ENCODE measurements at regions not wholly inside any gene's neighbourhood (a gene's known extent, or its start where the extent isn't known, plus 50 kb on each side); places are given as distances from the start of the nearest gene placed in this dataset.
A peak's percentile ranks its signal among the peaks of the same experiment; 100 is the strongest.

DNA sequence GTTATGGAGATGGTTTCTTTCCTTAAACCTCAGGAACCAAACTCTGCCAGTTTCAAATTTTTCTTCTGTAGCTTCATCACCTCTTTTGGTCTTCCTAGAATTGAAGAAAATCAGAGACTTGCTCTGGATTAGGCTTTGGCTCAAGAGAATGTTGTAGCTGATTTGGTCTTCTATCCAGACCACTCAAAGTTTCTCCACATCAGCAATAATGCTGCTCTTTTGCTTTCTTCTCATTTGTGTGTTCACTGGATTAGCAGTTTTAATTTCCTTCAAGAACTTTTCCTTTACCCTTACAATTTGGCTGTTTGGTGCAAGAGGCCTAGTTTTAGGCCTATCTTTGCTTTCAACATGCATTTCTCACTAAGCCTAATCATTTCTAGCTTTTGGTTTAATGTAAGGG is 78.1 kb upstream of the PLCB4 start:
- H3K36me3 ChIP-seq (ENCODE audit: control insufficient read depth, insufficient read depth, low read length) = no peaks in the 10 kb centered on the region
- no peak overlapping the region for H3K4me3 ChIP-seq
- DNase-seq (ENCODE audit: extremely low read depth in 1 of 4, low spot score in 3 of 4) (no peak), FAIRE-seq (no peak), ATAC-seq (no peak)
- TF ChIP-seq ELF4 (CRISPR knock-in tag; IDR thresholded peaks at IDR 0.05) (no peak), POLR2B (IDR thresholded peaks at IDR 0.05; ENCODE audit: low read depth, partially characterized antibody) (no peak)
- intact Hi-C loops (cut with micrococcal nuclease) = no loop called here
- H3K79me2 ChIP-seq (ENCODE audit: control insufficient read depth, insufficient read depth, low read length) = no peaks in the 10 kb centered on the region
- ChIA-PET CTCF (ENCODE audit: low intra/inter-chr PET ratio) (no interaction called here), POLR2A (no interaction called here)
- H4K20me1 ChIP-seq (replicated peaks; ENCODE audit: control insufficient read depth, insufficient read depth, low read length) = no peaks in the 10 kb centered on the region
- in situ Hi-C loops (cut with MboI) = no loop called here
- H3K9me3 ChIP-seq (replicated peaks; ENCODE audit: control insufficient read depth, insufficient read depth, low read depth, low read length) = no peaks in the 10 kb centered on the region
- H3K4me2 ChIP-seq (ENCODE audit: insufficient read depth, low read length) = no peak overlapping the region
- H3K9me1 ChIP-seq (ENCODE audit: control insufficient read depth, insufficient read depth, low read length) = no peaks in the 10 kb centered on the region
- no peaks in the 10 kb centered on the region for H3K4me1 ChIP-seq (replicated peaks in 1 of 2; ENCODE audit: control insufficient read depth in 2 of 2, insufficient read depth in 2 of 2, low read length in 2 of 2)
- H2AFZ ChIP-seq (ENCODE audit: low read depth, low read length) = no peak overlapping the region
- BruUV-seq (replicated peaks) = no TSS peak
- H3K9ac ChIP-seq (ENCODE audit: insufficient read depth in 1 of 2, low read depth in 2 of 2, low read length in 2 of 2) = no peak overlapping the region
- H3K27ac ChIP-seq (ENCODE audit: extremely low read depth, low read depth, low read length) = no peak overlapping the region
- no peaks in the 10 kb centered on the region for H3K27me3 ChIP-seq (ENCODE audit: control insufficient read depth in 2 of 2, insufficient read depth in 2 of 2, low read length in 2 of 2)

DNA sequence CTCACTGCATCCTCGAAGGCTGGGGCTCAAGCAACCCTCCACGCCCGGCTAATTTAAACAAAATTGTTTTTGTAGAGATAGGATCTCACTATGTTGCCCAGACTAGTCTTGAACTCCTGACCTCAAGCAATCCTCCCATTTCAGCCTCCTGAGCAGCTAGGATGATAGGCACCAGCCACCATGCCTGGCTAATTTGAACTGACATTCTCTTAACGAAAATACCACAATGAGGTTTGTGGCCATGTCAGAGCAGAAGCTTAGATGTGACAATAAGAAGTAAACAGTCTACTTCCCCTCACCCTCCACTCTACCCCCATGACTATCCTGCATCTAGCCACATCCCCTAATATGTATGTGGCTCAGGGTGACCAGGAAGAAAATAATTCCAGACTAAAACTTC is 74.8 kb upstream of the PLCB4 start:
- H3K9ac ChIP-seq (ENCODE audit: insufficient read depth in 1 of 2, low read depth in 2 of 2, low read length in 2 of 2) = no peak overlapping the region
- ChIA-PET CTCF (ENCODE audit: low intra/inter-chr PET ratio) (no interaction called here), POLR2A (no interaction called here)
- FAIRE-seq (no peak), DNase-seq (ENCODE audit: extremely low read depth in 1 of 4, low spot score in 3 of 4) (no peak), ATAC-seq (no peak)
- intact Hi-C loops (cut with micrococcal nuclease) = no loop called here
- H3K9me3 ChIP-seq (replicated peaks; ENCODE audit: control insufficient read depth, insufficient read depth, low read depth, low read length) = no peaks in the 10 kb centered on the region
- no peaks in the 10 kb centered on the region for H3K36me3 ChIP-seq (ENCODE audit: control insufficient read depth, insufficient read depth, low read length)
- H3K27me3 ChIP-seq (ENCODE audit: control insufficient read depth in 2 of 2, insufficient read depth in 2 of 2, low read length in 2 of 2) = no peaks in the 10 kb centered on the region
- no peak overlapping the region for H3K4me3 ChIP-seq
- H3K4me1 ChIP-seq (replicated peaks in 1 of 2; ENCODE audit: control insufficient read depth in 2 of 2, insufficient read depth in 2 of 2, low read length in 2 of 2) = no peaks in the 10 kb centered on the region; a peak in 2 of 5 replicates
- no peak overlapping the region for H3K4me2 ChIP-seq (ENCODE audit: insufficient read depth, low read length)
- no peak overlapping the region for H3K27ac ChIP-seq (ENCODE audit: extremely low read depth, low read depth, low read length)
- H3K79me2 ChIP-seq (ENCODE audit: control insufficient read depth, insufficient read depth, low read length) = no peaks in the 10 kb centered on the region
- H4K20me1 ChIP-seq (replicated peaks; ENCODE audit: control insufficient read depth, insufficient read depth, low read length) = no peaks in the 10 kb centered on the region
- no peak for TF ChIP-seq SIN3B (IDR thresholded peaks at IDR 0.05; ENCODE audit: low read depth)
- no peak for TF ChIP-seq HDAC3 (IDR thresholded peaks at IDR 0.05; ENCODE audit: borderline replicate concordance, partially characterized antibody)
- TF ChIP-seq, protein P1, sequence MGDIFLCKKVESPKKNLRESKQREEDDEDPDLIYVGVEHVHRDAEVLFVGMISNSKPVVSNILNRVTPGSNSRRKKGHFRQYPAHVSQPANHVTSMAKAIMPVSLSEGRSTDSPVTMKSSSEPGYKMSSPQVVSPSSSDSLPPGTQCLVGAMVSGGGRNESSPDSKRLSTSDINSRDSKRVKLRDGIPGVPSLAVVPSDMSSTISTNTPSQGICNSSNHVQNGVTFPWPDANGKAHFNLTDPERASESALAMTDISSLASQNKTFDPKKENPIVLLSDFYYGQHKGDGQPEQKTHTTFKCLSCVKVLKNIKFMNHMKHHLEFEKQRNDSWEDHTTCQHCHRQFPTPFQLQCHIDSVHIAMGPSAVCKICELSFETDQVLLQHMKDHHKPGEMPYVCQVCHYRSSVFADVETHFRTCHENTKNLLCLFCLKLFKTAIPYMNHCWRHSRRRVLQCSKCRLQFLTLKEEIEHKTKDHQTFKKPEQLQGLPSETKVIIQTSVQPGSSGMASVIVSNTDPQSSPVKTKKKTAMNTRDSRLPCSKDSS (IDR thresholded peaks at IDR 0.05; ENCODE audit: low read depth, partially characterized antibody) = no peak
- TF ChIP-seq, protein P2, sequence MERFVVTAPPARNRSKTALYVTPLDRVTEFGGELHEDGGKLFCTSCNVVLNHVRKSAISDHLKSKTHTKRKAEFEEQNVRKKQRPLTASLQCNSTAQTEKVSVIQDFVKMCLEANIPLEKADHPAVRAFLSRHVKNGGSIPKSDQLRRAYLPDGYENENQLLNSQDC (CRISPR knock-in tag; IDR thresholded peaks at IDR 0.05) = no peak
- TF ChIP-seq GTF2B (IDR thresholded peaks at IDR 0.05; ENCODE audit: extremely low read depth, insufficient read length) = no peak
- peak; percentile 2 for TF ChIP-seq RBM25 (IDR thresholded peaks at IDR 0.05; ENCODE audit: low read depth, low read length, severe bottlenecking)
- no peak for TF ChIP-seq NR3C1 (CRISPR knock-in tag; IDR thresholded peaks at IDR 0.05)
- no peaks in the 10 kb centered on the region for H3K9me1 ChIP-seq (ENCODE audit: control insufficient read depth, insufficient read depth, low read length)
- BruUV-seq (replicated peaks) = no TSS peak
- 0% methylated on average over 4 of the region's 4 CpGs for WGBS (ENCODE audit: insufficient coverage, low coverage, missing lambda C conversion rate)
- in situ Hi-C loops (cut with MboI) = no loop called here
- H2AFZ ChIP-seq (ENCODE audit: low read depth, low read length) = no peak overlapping the region

Measured in K562 (cell line).